ENCODE measurements at regions not wholly inside any gene's neighbourhood (a gene's known extent, or its start where the extent isn't known, plus 50 kb on each side); places are given as distances from the start of the nearest gene placed in this dataset.
"Not testable (repeated sequence)": the region's sequence is repeated elsewhere in the genome, so short reads cannot be mapped to it uniquely, and the experiment has no call there.

- Histone ChIP-seq H3K27ac (no peak overlapping the region), H3K27me3 (no peaks in the 10 kb centered on the region), H3K36me3 (no peaks in the 10 kb centered on the region), H3K9me3 (no peaks in the 10 kb centered on the region), H3K4me1 (no peaks in the 10 kb centered on the region), H3K4me3 (no peak overlapping the region)
- ATAC-seq = no peak
- TF ChIP-seq EP300 (IDR thresholded peaks at IDR 0.05) (no peak), POLR2AphosphoS5 (IDR thresholded peaks at IDR 0.05) (no peak)
- 51% methylated on average over 3 of the region's 3 CpGs for WGBS, 2 donors (ENCODE audit: low coverage in 1 of 2)
Observed at GRCh38 chr13:58343076-58343475, 711.5 kb downstream of the PCDH17 start.

GRCh38 chr13:58352100-58352499, 720.6 kb downstream of the PCDH17 start:
- WGBS, 2 donors (ENCODE audit: low coverage in 1 of 2) = 89% methylated on average over 6 of the region's 9 CpGs; no CpG with 5 or more reads in 1 of the 2 donors
- not testable (repeated sequence) for H3K4me3 ChIP-seq, ATAC-seq, H3K27me3 ChIP-seq, H3K27ac ChIP-seq, H3K4me1 ChIP-seq, H3K36me3 ChIP-seq
- peaks cover 0 to 15% (median 0%) of the 10 kb centered on the region in 3 donors for H3K9me3 ChIP-seq

- 77 to 80% methylated on average over 4 to 5 of the region's 5 CpGs for WGBS, 2 donors (ENCODE audit: low coverage in 1 of 2)
Observed at GRCh38 chr13:58369936-58370335, 738.4 kb downstream of the PCDH17 start.

GRCh38 chr13:58376349-58376748, 744.8 kb downstream of the PCDH17 start:
- no peak overlapping the region for H3K27ac ChIP-seq
- WGBS, 2 donors (ENCODE audit: low coverage in 1 of 2) = 63 to 83% methylated on average over 1 of the region's 1 CpG
- H3K36me3 ChIP-seq = no peaks in the 10 kb centered on the region
- H3K4me1 ChIP-seq = no peaks in the 10 kb centered on the region
- TF ChIP-seq POLR2AphosphoS5 (IDR thresholded peaks at IDR 0.05) (no peak), POLR2A (IDR thresholded peaks at IDR 0.05) (no peak), CTCF (IDR thresholded peaks at IDR 0.05) (no peak), EP300 (IDR thresholded peaks at IDR 0.05) (no peak)
- ATAC-seq = no peak
- no peaks in the 10 kb centered on the region for H3K27me3 ChIP-seq
- no peaks in the 10 kb centered on the region for H3K9me3 ChIP-seq
- no peak overlapping the region for H3K4me3 ChIP-seq

More at GRCh38 chr13:58369936-58370335, 738.4 kb downstream of the PCDH17 start:
- Histone ChIP-seq H3K27ac (no peak overlapping the region), H3K4me3 (no peak overlapping the region), H3K27me3 (no peaks in the 10 kb centered on the region), H3K36me3 (no peaks in the 10 kb centered on the region), H3K4me1 (no peaks in the 10 kb centered on the region), H3K9me3 (no peaks in the 10 kb centered on the region)
- TF ChIP-seq CTCF (IDR thresholded peaks at IDR 0.05) (no peak), POLR2AphosphoS5 (IDR thresholded peaks at IDR 0.05) (no peak), EP300 (IDR thresholded peaks at IDR 0.05) (no peak), POLR2A (IDR thresholded peaks at IDR 0.05) (no peak)
- no peak for ATAC-seq

- TF ChIP-seq EP300 (IDR thresholded peaks at IDR 0.05) (no peak), POLR2A (IDR thresholded peaks at IDR 0.05) (no peak), CTCF (IDR thresholded peaks at IDR 0.05) (no peak), POLR2AphosphoS5 (IDR thresholded peaks at IDR 0.05) (no peak)
- no peaks in the 10 kb centered on the region for H3K36me3 ChIP-seq
- H3K4me1 ChIP-seq = no peaks in the 10 kb centered on the region
- no peak for ATAC-seq
- H3K9me3 ChIP-seq = no peaks in the 10 kb centered on the region
- no peaks in the 10 kb centered on the region for H3K27me3 ChIP-seq
- no peak overlapping the region for H3K4me3 ChIP-seq
- H3K27ac ChIP-seq = no peak overlapping the region
- WGBS, 2 donors (ENCODE audit: low coverage in 1 of 2) = 79 to 81% methylated on average over 3 to 5 of the region's 5 CpGs
Observed at GRCh38 chr13:58376775-58377174, 745.2 kb downstream of the PCDH17 start.

GRCh38 chr13:58379221-58379620, 747.7 kb downstream of the PCDH17 start:
- Histone ChIP-seq H3K27me3 (no peaks in the 10 kb centered on the region), H3K4me1 (no peaks in the 10 kb centered on the region), H3K4me3 (no peak overlapping the region), H3K27ac (no peak overlapping the region), H3K9me3 (no peaks in the 10 kb centered on the region), H3K36me3 (no peaks in the 10 kb centered on the region)
- TF ChIP-seq POLR2A (IDR thresholded peaks at IDR 0.05) (no peak), CTCF (IDR thresholded peaks at IDR 0.05) (no peak), POLR2AphosphoS5 (IDR thresholded peaks at IDR 0.05) (no peak), EP300 (IDR thresholded peaks at IDR 0.05) (no peak)
- WGBS, 2 donors (ENCODE audit: low coverage in 1 of 2) = 35 to 56% methylated on average over 1 of the region's 1 CpG
- ATAC-seq = no peak

- H3K4me1 ChIP-seq, ATAC-seq, H3K36me3 ChIP-seq, H3K9me3 ChIP-seq, H3K4me3 ChIP-seq, H3K27me3 ChIP-seq, H3K27ac ChIP-seq: not testable (repeated sequence)
- WGBS, 2 donors (ENCODE audit: low coverage in 1 of 2) = 86 to 93% methylated on average over 7 to 11 of the region's 18 CpGs
Observed at GRCh38 chr13:58385336-58385735, 753.8 kb downstream of the PCDH17 start.

Measured in gastroesophageal sphincter (tissue), 4 donors.